Activated T-helper 1 cell treated with anti-CD3 and anti-CD28 coated beads, Interleukin-12 subunit alpha, Interleukin-12 subunit beta, Interleukin-2, Interleukin-4 antibody, amounts not matched to agents 30 ng/mL and 10 ng/mL and 1 ng/mL, durations not matched to agents 14 hours and 24 hours and 36 hours (primary cell): ENCODE measurements at regions not wholly inside any gene's neighbourhood (a gene's known extent, or its start where the extent isn't known, plus 50 kb on each side); places are given as distances from the start of the nearest gene placed in this dataset.
"Not testable (repeated sequence)": the region's sequence is repeated elsewhere in the genome, so short reads cannot be mapped to it uniquely, and the experiment has no call there.

Source experiments
- DNase-seq: peaks from one replicate; pipeline ENCODE4 v3.0.0; 2021; ENCODE audit warnings: low spot score
- H3K27ac Mint-ChIP-seq: one replicate; pipeline ENCODE4 v1.8.0; 2021; ENCODE audit warnings: mild to moderate bottlenecking, mixed read lengths
- H3K27me3 Mint-ChIP-seq: one replicate; pipeline ENCODE4 v1.8.0; 2022; ENCODE audit warnings: mild to moderate bottlenecking, moderate library complexity, mixed read lengths; ENCODE audit not compliant: insufficient read depth
- H3K36me3 Mint-ChIP-seq: one replicate; pipeline ENCODE4 v1.8.0; 2021; ENCODE audit warnings: low read depth, mixed read lengths
- H3K4me1 Mint-ChIP-seq: one replicate; pipeline ENCODE4 v1.8.0; 2021; ENCODE audit warnings: low read depth, mixed read lengths
- H3K4me3 Mint-ChIP-seq: one replicate; pipeline ENCODE4 v1.8.0; 2021; ENCODE audit warnings: mild to moderate bottlenecking, moderate library complexity, mixed read lengths
- H3K9me3 Mint-ChIP-seq: one replicate; pipeline ENCODE4 v1.8.0; 2021; ENCODE audit warnings: mixed read lengths
- intact Hi-C: fragments of 100-400 bp; cut with micrococcal nuclease; formaldehyde crosslinking; loops from one replicate; pipeline ENCODE4 v1.15.1; 2024

DNA sequence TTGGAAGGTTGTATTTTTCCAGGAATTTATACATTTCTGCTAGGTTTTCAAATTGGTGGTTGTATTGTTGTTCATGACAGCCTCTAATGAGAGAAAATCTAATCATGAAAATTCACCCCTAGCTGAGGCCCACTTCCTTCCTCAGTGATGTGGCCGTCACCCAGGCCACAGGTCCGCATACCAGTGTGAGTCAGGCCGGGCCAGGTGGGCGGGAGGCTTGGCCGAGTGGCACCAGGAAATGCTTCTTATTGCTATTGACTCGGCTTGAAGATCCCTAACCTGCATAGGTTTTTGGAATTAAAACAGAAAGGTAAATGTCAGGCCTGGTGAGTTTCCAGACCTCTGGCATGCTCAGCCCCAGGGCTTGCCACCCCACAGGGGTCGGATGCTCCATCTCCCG, 88.7 kb downstream of the SCGB2B2 start:
- no peak overlapping the region for H3K27ac Mint-ChIP-seq
- intact Hi-C loops: no loop called here

DNA sequence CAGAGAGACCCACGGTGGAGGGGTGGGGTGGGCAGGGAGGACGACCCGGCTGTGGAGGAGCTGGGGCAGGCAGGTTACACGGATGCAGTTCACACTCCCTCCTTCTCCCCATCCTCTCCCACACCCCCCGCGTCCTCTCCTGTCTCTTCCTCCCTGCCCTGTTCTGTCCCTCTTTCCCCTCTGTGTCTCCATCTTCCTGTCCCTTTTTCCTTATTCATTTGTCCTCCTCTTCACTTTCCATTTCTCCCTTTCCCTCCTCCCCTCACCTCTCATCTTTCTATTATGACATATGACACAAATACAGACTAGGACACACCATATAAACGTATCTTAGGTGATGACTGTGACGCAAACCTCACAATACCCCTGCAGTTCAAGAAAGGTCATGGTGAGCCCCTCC, 96.6 kb downstream of the SCGB2B2 start:
- Mint-ChIP-seq H3K36me3 (no peaks in the 10 kb centered on the region), H3K27ac (no peak overlapping the region), H3K9me3 (peaks cover 4% of the 10 kb centered on the region), H3K4me1 (no peaks in the 10 kb centered on the region), H3K4me3 (no peak overlapping the region), H3K27me3 (no peaks in the 10 kb centered on the region)
- intact Hi-C loops: no loop called here
- DNase-seq: no peak

More for the DNA sequence above, 88.7 kb downstream of the SCGB2B2 start:
- H3K36me3 Mint-ChIP-seq: no peaks in the 10 kb centered on the region
- H3K9me3 Mint-ChIP-seq: peaks cover 31% of the 10 kb centered on the region
- no peaks in the 10 kb centered on the region for H3K4me1 Mint-ChIP-seq
- H3K27me3 Mint-ChIP-seq: peaks cover 1% of the 10 kb centered on the region
- DNase-seq: no peak
- H3K4me3 Mint-ChIP-seq: no peak overlapping the region

- peaks cover 4% of the 10 kb centered on the region for H3K9me3 Mint-ChIP-seq
- H3K27ac Mint-ChIP-seq: no peak overlapping the region
- no peaks in the 10 kb centered on the region for H3K36me3 Mint-ChIP-seq
- no peaks in the 10 kb centered on the region for H3K4me1 Mint-ChIP-seq
- H3K27me3 Mint-ChIP-seq: no peaks in the 10 kb centered on the region
- DNase-seq: no peak
- no peak overlapping the region for H3K4me3 Mint-ChIP-seq
- intact Hi-C loops: no loop called here
Measured at GRCh38 chr19:34580055-34580336, 97.0 kb downstream of the SCGB2B2 start.

GRCh38 chr19:34579281-34580054, 97.5 kb downstream of the SCGB2B2 start:
- Mint-ChIP-seq H3K9me3 (peaks cover 4% of the 10 kb centered on the region), H3K36me3 (no peaks in the 10 kb centered on the region), H3K4me1 (no peaks in the 10 kb centered on the region), H3K27me3 (no peaks in the 10 kb centered on the region), H3K4me3 (no peak overlapping the region), H3K27ac (no peak overlapping the region)
- DNase-seq: no peak
- intact Hi-C loops: no loop called here

DNA sequence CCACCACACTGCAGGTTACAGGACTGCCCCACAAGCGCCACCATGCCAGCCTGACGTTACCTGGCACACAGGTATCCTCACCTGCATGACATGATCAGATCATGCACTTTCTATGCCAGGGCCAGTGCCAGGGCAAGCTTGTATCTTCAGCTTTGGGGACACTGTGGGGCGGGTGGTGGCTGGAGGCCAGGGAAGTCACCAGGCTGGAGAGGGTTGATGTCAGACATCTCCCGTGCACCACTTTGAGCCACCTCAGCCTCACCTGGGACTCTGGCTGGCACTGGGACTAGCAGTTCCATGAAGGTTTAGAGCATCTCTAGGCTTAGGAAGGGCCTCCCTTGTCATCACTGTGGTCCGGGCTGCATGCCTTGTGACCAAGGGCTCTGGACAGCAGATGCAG, 97.2 kb downstream of the WTIP start:
- H3K4me1 Mint-ChIP-seq: no peaks in the 10 kb centered on the region
- peaks cover 5% of the 10 kb centered on the region for H3K9me3 Mint-ChIP-seq
- no peak overlapping the region for H3K27ac Mint-ChIP-seq
- no peaks in the 10 kb centered on the region for H3K36me3 Mint-ChIP-seq
- intact Hi-C loops: no loop called here
- no peaks in the 10 kb centered on the region for H3K27me3 Mint-ChIP-seq
- H3K4me3 Mint-ChIP-seq: no peak overlapping the region
- no peak for DNase-seq

- DNase-seq: no peak
- Mint-ChIP-seq H3K4me3 (no peak overlapping the region), H3K36me3 (no peaks in the 10 kb centered on the region), H3K27me3 (no peaks in the 10 kb centered on the region), H3K9me3 (peaks cover 5% of the 10 kb centered on the region), H3K4me1 (no peaks in the 10 kb centered on the region), H3K27ac (no peak overlapping the region)
- intact Hi-C loops: no loop called here
Measured at GRCh38 chr19:34578173-34578572, 96.6 kb downstream of the WTIP start.

DNA sequence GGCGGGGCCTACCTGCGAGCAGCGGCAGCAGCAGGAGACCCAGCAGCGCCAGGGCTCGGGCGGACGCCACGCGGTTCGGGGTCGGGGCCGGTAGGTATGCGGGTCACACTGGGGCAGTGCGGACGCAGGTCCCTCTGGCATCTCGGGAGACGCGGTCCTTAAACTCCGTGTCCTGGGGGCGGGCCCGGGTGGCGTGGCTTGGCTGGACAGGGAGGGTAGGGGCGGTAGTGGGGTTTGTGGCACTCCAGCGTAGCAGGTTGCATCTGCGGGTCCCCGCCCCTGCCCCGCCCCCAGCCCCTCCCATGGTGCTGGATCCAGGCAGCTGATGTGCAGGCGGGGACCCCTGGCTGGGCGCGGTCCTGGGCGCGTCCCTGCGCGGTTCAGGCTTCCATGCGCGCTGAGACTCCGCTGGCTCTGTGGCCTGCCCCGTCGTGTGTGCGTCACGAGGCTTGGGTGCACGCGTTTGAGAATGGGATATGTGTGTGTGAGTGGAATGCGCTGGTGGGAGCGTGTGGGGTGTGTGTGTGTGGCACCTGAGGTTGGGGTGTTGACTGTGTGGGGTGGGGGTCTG, 96.1 kb downstream of the WTIP start:
- Mint-ChIP-seq H3K4me3 (no peak overlapping the region), H3K4me1 (no peaks in the 10 kb centered on the region), H3K27me3 (no peaks in the 10 kb centered on the region), H3K36me3 (no peaks in the 10 kb centered on the region), H3K9me3 (peaks cover 11% of the 10 kb centered on the region), H3K27ac (no peak overlapping the region)
- intact Hi-C loops: no loop called here
- no peak for DNase-seq

GRCh38 chr19:34577056-34577455, 95.5 kb downstream of the WTIP start:
- Mint-ChIP-seq H3K27me3 (no peaks in the 10 kb centered on the region), H3K36me3 (no peaks in the 10 kb centered on the region), H3K4me1 (no peaks in the 10 kb centered on the region), H3K27ac (no peak overlapping the region), H3K4me3 (no peak overlapping the region), H3K9me3 (peaks cover 12% of the 10 kb centered on the region)
- intact Hi-C loops: no loop called here
- no peak for DNase-seq

DNA sequence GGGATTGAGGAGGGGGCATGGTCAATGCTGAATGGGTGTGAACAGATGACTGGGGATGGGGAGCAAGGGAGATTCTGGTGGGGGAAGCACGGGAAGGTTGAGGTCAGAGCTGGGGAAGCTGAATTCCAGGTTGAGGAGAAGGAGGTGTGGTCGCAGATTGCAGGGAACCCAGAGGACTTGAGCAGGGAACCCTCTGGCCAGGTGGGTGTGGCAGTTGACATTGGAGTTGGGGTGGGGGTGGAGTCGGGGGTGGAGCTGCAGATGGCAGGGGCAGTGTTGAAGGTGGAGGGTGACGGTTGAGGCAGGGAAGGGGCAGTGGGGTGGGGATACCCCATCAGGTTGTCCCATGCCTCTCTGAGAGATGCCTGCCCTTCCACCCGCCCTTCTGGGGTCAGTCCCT, 94.7 kb downstream of the WTIP start:
- intact Hi-C loops: no loop called here
- no peak overlapping the region for H3K27ac Mint-ChIP-seq
- no peaks in the 10 kb centered on the region for H3K4me1 Mint-ChIP-seq
- H3K4me3 Mint-ChIP-seq: no peak overlapping the region
- peaks cover 12% of the 10 kb centered on the region for H3K9me3 Mint-ChIP-seq
- DNase-seq: no peak
- no peaks in the 10 kb centered on the region for H3K27me3 Mint-ChIP-seq
- H3K36me3 Mint-ChIP-seq: no peaks in the 10 kb centered on the region

DNA sequence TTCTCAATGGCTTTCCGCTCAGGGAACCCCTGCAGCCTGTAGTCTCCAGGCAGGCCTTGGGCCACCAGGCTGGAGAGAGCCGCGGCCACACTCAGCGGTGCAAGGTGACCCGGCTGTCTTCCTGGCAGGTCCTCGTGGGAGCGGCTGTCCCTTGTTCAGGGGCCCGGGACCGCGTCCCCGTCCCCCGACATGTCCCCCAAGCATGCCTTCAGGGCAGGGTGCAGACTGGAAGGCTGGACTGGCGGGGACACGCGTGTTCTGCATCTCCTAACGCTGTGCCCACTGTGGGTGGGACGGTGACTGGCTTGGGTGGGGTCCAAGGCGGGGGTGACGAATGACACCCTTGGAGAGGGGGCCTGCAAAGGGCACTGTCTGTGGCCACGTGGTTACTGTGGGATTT, 93.6 kb downstream of the WTIP start:
- Mint-ChIP-seq H3K27ac (no peak overlapping the region), H3K27me3 (no peaks in the 10 kb centered on the region), H3K4me1 (no peaks in the 10 kb centered on the region), H3K4me3 (no peak overlapping the region), H3K36me3 (no peaks in the 10 kb centered on the region), H3K9me3 (peaks cover 21% of the 10 kb centered on the region)
- no peak for DNase-seq
- intact Hi-C loops: no loop called here

DNA sequence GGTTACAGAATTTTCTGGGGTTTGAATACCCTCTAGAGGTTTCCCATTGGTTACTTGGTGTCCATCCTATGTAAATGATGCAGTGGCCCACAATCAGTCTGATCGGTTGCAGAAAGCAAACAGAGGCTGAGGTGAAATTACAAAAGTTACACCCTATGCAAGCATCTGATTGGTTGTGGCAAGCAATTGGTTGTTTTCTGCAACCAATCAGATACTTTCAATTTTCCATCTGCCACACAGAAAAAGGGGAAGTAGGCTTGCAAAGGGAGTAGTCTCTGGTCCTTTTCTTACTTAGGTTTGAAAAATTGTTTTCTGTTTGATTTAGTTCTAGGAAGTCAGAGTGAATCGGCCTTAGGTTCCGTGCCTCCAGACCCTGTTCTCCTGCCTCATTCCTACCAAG, 93.1 kb downstream of the WTIP start:
- DNase-seq: no peak
- H3K9me3 Mint-ChIP-seq: peaks cover 25% of the 10 kb centered on the region
- intact Hi-C loops: no loop called here
- H3K27ac Mint-ChIP-seq: no peak overlapping the region
- no peak overlapping the region for H3K4me3 Mint-ChIP-seq
- no peaks in the 10 kb centered on the region for H3K36me3 Mint-ChIP-seq
- H3K27me3 Mint-ChIP-seq: no peaks in the 10 kb centered on the region
- no peaks in the 10 kb centered on the region for H3K4me1 Mint-ChIP-seq

DNA sequence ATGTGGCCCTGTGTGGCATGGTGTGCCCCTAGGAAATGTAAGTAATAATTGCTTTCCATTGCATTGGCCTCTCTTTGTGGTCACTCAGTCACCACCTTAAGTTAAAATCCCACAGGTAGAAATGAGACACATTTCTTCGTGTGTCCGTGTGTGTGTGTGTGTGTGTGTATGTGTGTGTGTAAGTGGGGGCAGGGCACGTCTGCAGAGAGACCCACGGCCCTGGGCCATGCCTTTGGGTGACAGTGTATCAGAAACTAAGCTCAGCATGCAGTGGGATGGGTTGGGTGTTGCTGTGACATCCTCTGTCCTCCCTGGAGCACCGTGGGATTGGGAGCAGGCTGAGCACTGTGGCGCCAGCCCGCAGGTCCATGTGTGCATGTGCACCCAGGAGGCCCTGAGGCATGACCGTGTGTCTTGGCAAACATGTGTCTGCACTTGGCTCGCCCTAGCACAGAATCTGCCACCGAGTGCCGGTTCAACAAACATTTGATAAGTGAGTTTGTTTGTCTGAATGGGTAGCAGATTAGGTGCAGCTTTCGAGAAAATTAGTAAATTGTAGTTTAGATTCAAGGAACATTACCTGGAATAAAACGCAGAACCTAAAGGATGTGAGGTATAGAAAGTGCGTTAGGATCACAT, 91.8 kb downstream of the WTIP start:
- no peak for DNase-seq
- Mint-ChIP-seq H3K27me3 (no peaks in the 10 kb centered on the region), H3K9me3 (peaks cover 34% of the 10 kb centered on the region), H3K4me3 (no peak overlapping the region), H3K36me3 (no peaks in the 10 kb centered on the region), H3K4me1 (no peaks in the 10 kb centered on the region), H3K27ac (no peak overlapping the region)
- intact Hi-C loops: no loop called here

GRCh38 chr19:34570140-34570539, 88.6 kb downstream of the WTIP start:
- H3K36me3 Mint-ChIP-seq, intact Hi-C loops, H3K4me1 Mint-ChIP-seq, DNase-seq, H3K4me3 Mint-ChIP-seq, H3K27ac Mint-ChIP-seq, H3K27me3 Mint-ChIP-seq: not testable (repeated sequence)
- peaks cover 49% of the 10 kb centered on the region for H3K9me3 Mint-ChIP-seq
